Prostate gland (tissue), 2 donors: ENCODE measurements at regions not wholly inside any gene's neighbourhood (a gene's known extent, or its start where the extent isn't known, plus 50 kb on each side); places are given as distances from the start of the nearest gene placed in this dataset.
"Not testable (repeated sequence)": the region's sequence is repeated elsewhere in the genome, so short reads cannot be mapped to it uniquely, and the experiment has no call there.

Experiments used
- CTCF ChIP-seq, 4 experiments: fragments of 200-600 bp in 2 of 4; fragments of 450-650 bp in 2 of 4; sonication (generic) in 2 of 4; IDR thresholded peaks; 1 replicate in 3 of 4; 2 replicates in 1 of 4; pipeline ENCODE4 v1.5.1; 2016 to 2019; ENCODE audit warnings: antibody characterized with exemption in 4 of 4, mild to moderate bottlenecking in 2 of 4, moderate library complexity in 2 of 4
- POLR2A ChIP-seq: fragments of 450-650 bp; IDR thresholded peaks from one replicate; pipeline ENCODE4 v1.6.1; 2016; ENCODE audit warnings: antibody characterized with exemption, mild to moderate bottlenecking
- POLR2AphosphoS5 ChIP-seq: sonication (generic); formaldehyde crosslinking; IDR thresholded peaks from one replicate; pipeline ENCODE4 v1.6.1; 2017; ENCODE audit warnings: antibody characterized with exemption

GRCh38 chr1:221284991-221285390 is 405.7 kb downstream of the HLX start:
- not testable (repeated sequence) for TF ChIP-seq CTCF (IDR thresholded peaks at IDR 0.05); POLR2AphosphoS5; POLR2A
